ENCODE measurements at regions not wholly inside any gene's neighbourhood (a gene's known extent, or its start where the extent isn't known, plus 50 kb on each side); places are given as distances from the start of the nearest gene placed in this dataset.

GRCh38 chr11:97060184-97060583, 670.4 kb downstream of the JRKL start:
- TF ChIP-seq CTCF (conservative IDR thresholded peaks at IDR 0.05; ENCODE audit: low read depth, low read length): no peak
- TF ChIP-seq EZH2 (IDR thresholded peaks at IDR 0.05; ENCODE audit: borderline replicate concordance, low read depth, low read length, poor library complexity, severe bottlenecking): no peak

Measured in A673 (cell line).